ENCODE measurements at regions not wholly inside any gene's neighbourhood (a gene's known extent, or its start where the extent isn't known, plus 50 kb on each side); places are given as distances from the start of the nearest gene placed in this dataset.
A peak's percentile ranks its signal among the peaks of the same experiment; 100 is the strongest.
"Not testable (repeated sequence)": the region's sequence is repeated elsewhere in the genome, so short reads cannot be mapped to it uniquely, and the experiment has no call there.

DNA sequence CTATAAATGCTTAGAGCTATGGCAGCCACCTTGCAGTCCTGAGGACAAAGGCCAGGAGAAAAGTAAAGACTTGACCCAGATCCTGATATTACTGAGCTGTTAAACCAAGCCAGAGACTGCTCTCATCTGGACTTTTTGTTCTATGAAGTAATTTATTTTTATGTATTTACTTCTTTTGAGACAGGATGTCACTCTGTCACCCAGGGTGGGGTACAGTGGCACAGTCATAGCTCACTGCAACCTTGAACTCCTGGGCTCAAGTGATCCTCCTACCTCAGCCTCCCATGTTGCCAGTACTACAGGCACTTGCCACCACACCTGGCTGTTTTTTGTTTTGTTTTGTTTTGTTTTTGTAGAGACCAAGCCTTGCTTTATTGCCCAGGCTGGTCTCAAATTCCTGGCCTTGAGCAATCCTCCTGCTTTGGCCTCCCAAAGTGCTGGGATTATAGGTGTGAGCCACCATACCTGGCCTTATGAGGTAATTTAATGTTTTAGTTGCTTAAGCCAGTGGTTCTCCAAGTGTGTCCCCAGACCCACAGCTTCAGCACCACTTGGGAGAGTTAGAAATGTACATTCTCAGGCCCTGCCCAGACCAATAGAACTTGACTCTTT is 112.1 kb downstream of the COPRS start:
- DNase-seq, result no peak

DNA sequence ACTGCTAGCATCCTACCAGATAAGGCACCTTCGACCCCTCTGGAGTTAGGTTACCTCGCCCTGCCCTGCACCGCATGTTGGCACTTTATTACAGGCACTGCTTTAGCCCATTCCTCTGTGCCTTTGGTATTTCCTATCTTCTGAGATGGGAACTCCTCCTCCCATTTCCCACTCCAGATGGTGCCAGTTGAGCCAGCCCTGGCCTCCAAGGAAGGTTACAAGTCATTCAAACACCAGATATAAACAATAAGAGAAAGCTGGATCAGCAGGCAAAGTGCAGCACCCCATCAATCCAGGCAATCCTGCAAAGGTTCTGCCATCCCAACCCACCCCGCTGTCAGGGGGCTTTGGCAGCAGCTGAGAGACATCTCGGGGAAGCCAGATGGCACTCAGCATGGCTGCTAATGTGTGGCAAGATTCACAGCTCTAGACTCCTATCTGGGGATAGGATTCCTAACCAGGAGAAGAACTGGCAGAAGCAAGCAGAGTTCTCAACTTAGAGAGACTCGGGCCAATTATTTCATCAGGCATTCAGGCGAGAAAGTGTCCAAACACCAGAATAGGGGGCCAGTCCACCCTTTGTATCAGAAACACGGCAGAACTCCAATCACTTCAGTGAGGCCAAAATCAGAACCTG is 113.0 kb downstream of the COPRS start:
- DNase-seq, result no peak

DNA sequence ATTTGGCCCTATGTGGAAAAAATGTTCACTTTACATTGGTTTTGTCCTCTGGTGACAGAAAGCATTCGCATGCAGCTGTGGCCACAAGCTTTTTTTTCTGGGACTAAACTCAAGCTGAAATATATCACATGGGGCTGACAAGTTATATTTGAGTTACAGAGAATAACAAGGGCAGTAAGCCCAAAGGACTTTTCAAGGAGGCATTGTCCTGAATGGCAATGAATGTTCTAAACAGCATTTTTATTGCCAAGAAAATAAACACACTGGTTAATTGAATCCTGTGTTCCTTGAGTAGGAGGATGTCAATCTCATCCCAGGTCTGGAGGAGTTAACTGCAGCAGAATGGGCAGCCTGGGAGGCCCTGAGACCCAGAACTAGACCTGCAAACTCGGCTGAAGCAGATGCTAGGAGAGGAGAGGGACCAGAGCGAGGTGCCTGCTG is 114.5 kb downstream of the COPRS start:
- DNase-seq, result no peak

DNA sequence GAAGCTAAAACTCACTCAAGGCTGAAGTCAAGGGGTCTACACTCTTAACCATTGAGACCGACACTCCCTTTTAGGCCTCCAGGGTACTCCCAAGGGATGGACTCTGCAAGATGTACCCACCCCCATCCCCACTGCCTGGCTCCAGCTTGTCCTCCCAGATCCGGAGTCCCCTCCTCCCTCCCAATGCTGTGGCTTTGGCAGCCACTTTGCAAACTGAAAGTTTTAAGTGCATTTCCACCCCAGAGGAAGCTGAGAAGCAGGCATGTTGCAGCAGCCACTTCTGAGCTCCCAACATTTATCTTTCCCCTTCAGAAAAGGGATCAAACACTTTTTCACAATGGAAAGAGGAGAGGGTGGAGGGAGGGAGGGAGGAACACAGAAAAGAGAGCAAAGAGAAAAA is 115.2 kb downstream of the COPRS start:
- no peak for DNase-seq

DNA sequence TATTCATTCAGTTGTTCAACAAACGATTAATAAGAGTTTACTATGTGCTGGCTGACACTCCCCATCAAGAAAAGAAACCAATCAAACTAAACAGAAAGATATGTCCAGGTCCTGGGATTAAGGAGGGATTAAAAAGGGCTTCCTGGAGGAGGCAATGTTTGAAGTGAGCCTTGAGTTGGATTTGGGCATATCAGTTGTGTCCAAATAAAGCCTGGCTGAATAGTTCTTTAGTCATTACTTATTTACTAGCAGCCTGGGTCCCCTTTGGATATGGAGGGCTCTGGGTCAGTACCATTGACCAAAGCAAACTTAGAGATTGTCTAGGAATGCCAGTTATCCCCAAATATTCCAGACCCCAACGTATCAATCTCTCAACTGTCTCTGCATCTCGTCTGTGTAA is 117.7 kb downstream of the COPRS start:
- no peak for DNase-seq

DNA sequence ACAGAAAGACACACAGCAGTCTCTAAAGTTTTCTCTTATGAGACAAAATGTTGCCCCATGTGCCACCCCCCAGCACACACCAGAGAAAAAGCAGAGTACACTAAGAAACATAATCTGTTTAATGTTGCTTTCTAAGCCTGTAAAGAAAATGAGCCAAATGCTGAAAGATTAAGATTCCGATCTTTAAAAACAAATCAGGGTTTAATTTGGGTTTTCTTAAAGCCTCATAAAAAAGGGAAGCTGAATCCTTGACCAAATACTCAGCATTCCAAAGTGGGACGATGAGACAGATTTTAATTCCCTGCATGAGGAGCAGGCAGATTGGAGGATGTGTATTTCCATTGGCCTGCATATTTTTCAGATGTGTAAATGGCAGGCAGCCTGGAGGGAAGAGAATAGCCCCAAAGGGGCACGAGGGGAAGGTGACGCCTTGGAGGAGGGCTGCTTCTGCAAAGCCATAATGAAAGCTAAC is 118.4 kb downstream of the COPRS start:
- DNase-seq, result no peak

DNA sequence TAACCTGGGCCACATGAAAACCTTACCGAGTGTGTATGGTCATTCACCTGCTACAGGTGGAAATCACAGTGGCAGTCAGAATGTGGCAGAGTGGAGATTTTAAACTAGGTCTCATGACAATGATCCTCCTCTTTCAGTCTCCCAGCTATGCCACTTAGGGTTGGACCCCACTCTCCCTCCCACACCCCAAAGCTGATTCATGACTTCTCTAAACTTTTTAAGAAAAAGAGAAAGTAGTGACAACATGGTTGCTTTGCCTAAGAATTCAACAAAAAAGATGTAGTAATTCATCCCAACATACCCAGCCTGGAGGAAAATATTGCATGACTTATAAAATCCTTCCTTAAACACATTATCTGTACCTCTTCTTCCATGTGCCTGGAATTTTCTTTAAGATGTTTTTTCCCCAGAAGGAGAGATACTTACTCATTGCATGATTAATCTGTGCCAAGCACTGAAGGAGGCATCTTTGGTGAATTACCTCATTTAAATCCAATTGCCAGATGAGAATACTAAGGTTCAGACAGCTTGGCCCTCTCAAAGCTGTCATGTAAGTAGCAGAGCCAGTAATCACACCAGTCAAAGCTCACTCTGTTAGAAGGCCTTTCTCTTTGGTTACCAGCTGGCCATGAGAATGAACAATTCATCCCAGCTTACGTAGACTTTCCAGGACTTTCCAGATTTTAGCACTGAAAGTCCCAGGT is 119.9 kb downstream of the COPRS start:
- DNase-seq, result no peak

DNA sequence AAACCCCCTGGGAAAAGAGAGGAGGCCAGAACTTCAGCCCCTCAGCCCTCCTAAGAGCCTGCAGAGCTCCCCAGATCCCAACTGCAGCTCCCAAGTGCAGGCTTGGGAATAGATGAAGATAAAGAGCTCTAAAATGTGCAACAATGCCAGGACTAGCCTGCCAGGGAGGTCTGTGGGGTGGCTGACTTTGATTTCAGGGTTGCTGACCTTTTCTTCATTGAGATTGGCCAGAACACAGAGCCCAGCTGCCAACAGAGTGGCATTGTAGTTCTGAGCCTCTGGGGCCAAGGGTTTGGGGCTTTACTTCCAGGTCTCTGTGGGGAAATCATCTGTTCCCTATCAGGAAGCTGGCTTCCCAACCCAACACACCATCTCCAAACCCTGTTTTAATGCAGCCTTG is 120.6 kb downstream of the COPRS start:
- DNase-seq, result no peak

DNA sequence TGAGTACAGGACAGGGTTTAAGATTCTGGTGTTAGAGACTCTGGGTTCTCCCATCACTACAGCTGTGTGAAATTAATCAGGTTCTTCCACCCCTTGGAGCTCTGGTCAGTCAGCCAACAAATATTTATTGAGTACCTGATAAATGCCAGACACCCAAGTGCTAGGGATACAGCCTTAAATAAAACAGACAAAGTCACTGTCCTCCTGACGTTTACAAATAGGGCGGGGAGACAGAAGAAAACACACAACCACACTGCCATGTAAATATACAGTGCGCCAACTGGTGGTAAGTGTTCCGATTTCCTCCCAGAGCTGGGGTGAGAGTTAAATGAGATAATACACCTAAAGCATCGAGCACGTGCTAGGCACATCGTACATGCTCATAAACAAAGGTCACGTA is 121.0 kb downstream of the COPRS start:
- DNase-seq, result peak; percentile 52

DNA sequence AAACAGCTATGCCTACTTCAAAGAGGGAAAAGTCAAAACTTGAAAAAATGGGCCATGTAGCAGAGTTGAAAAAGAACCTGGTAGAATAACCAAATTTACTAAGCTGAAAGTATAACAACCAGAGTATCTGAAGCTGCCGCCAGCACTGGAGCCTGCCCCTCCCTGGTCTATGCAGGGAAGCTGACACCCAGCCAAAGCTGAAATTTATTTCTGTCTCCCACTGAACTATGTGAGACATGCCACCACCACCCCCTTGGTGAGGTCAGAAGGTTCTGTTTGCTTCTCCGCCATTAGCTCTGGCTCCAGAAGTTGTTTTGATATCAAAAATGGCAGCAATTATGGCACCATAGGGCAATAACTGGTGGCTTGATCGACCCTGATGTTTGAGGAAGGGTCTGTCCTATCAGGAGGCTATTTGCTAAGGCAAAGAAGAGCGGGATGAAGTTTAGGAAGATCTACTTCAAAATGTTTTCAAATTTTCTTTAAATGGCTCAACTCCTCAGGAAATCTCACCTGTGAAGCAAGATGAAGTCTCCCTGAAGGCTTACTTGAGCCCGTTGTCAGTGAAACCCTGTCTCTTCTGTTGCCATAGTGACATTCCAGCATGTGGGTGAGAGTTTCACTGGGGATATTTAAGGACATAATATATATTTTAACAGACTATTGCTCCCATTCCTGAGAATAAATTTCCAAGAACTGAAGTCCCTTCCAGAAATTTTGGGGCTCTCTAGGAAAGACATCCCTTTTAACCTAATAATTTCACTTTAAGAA is 122.0 kb downstream of the COPRS start:
- DNase-seq, result peak; percentile 5

DNA sequence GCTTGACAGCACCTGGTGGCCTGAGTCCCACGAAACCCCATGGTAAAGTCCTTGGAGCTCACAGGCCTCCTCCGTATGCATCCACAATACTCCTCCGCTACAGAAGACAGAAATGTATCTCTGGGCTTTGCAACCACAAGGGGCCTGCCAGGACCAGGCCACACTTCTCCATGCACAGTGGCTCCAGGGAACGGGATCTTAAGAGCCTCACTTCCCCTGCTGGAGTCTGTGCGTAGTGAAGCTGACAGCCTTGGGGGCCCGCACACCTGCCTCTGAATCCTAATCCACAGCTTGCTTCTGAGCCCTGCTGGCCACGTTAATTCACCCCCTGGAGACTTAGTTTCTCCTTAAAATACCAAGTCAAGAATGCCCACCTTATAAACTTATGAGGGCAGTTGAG is 125.7 kb downstream of the COPRS start:
- DNase-seq, result no peak

DNA sequence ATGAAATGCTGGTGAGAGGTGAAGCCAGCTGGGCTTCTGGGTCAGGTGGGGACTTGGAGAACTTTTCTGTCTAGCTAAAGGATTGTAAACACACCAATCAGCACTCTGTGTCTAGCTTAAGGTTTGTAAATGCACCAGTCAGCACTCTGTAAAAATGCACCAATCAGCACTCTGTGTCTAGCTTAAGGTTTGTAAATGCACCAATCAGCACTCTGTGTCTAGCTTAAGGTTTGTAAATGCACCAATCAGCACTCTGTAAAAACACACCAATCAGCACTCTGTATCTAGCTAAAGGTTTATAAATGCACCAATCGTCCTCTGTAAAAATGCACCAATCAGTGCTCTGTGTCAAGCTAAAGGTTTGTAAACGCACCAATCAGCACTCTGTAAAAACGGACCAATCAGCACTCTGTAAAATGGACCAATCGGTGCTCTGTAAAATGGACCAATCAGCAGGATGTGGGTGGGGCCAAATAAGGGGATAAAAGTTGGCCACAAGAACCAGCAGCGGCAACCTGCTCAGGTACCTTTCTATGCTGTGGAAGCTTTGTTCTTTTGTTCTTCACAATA is 127.4 kb downstream of the COPRS start:
- not testable (repeated sequence) for DNase-seq

DNA sequence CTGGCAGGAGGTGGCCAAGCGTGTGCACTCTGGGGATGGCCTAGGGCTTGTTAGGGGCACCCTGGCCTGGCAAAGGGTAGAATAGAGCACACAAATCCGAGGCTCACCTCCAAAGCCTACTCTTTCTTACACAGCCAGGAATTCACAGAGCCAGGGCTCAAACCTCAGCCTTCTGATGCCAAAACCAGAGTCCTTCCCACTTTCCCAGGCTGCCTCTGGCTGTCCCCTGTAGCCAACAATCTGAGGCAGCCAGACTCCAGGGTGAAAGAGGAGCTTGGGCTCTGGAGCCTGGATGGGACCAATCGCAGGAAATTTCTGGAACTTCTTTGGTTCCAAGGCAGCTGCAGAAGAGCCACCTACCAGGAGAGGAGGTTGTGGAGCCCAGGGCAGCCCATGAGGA is 127.9 kb downstream of the COPRS start:
- no peak for DNase-seq

DNA sequence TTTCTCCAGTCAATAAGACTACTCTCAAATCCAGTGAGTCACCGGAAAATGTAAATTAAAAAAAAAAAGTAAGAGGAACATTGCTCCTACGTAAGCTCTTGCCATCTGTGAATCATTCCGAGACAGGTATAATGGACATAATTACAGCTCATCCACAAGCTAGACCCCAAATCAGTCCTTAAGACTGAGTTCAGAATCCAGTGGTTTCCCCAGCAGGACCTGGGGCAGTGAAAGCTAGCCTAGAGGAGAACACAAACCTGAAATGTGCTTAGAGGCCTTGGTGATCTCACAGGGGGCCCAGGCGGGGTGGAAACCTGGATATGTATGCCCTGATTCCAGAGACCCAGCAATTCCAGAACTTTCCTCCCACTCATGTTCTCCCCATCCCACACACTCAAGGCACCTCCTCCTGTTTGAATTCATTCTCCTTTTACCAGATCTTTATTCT is 132.0 kb downstream of the COPRS start:
- peak; percentile 74 for DNase-seq

DNA sequence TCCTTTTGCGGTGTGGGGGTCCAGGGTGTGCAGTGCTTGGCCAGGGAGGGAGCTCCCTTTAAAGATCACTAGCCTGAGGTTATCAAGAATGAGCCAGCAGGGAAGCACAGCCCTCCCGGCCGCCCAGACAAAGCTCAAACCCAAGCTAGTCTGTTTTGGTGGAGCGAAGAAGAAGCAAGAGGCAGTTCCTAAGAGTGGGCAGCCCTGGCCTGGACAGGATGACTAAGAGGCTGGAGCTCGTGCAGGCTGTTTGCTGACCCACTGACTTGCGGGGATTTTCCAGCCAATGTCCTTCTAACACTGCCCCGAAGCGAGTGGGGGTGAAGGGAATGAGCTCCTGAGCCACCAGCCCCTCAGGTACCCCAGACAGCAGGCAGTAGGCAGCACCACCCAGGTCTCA is 134.4 kb downstream of the COPRS start:
- DNase-seq, result no peak

DNA sequence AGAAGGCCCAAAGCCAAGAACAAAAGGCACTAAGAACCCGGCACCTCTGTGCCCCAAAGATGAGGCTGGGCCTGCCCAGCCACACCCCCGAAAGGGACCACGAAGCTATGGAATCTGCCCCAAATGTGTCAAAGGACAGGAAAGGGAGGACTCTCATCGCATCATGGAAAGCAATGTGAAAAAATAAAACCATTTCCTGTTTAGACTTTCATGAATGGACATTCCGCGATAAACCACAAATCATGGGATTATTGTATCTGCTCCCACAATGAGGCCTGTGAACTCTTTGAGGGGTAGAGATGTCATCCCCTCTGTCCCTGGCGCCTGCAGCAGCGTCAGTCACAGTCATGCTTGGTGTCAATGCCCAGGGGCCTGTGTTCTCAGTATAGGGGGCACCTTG is 135.0 kb downstream of the COPRS start:
- DNase-seq, result no peak

DNA sequence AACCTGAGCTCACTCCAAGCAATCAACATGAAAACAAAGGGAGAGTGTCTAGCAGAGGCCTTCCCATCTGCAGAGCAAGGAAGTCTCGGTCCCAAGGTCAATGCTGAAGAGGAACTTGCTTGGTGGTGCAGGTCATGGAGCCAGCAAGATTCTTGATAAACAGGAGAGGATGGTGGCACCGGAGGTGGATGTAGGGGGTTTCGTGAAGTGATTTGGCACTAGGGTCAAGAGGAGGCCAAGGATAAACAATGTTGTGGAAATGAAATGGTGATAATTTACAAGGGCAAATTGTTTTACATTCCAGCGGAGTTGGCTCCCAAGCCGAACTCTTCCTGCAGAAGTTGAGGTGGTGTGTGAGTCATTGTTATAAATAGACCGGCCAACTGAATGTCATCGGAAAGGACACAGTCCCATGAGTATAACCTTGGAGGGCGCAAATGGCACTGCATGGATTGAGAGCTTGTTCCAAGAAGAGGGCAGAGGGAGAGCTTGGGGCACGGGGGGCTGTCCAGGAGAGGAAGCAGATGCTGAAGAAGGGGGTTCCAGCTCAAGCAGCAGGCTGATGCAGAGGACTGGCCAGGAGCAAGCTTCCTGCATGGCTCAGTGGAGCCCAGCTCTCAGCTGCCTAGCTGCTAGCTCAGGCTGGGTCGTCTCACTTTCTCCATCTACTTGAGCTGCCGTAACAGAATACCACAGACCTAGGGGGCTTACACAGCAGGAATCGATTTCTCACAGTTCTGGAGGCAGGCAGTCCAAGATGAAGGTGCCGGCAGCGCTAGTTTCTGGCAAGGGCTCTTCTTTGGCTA is 136.6 kb downstream of the COPRS start:
- DNase-seq, result peak; percentile 9

DNA sequence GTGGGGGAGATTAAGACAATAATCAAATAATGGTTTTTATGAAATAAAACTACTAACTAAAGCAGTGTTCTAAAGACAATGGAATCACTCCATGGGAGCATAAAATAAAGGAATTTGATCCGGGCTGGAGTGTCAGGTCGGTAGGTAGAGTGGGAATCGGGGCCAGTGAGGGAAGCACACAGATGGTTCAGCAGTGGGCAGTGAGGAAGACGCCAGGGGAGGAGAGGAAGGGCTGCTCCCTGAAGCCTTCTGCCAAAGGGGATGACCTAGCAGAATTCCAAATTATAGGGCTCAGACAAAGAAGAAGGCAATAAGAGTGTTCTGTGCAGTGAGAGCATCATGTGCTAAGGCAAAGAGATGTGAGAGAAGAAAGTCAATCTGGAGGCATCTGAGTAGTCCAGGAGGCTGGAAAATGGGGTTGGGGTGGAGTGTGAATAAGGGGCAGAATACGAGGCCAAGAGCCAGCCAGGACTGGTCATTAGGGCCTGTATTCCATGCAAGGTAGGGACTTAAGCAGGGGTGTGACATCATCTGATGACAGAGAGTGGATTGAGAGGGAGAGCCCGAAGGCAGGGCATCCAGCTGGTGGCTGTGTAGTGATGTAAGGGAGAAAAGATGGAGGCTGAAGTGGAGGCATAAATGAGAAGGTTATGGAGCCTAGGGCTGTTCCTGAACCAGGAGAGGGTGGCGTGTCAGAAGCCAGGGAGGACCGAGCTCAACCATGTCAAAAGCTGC is 137.6 kb downstream of the COPRS start:
- no peak for DNase-seq

DNA sequence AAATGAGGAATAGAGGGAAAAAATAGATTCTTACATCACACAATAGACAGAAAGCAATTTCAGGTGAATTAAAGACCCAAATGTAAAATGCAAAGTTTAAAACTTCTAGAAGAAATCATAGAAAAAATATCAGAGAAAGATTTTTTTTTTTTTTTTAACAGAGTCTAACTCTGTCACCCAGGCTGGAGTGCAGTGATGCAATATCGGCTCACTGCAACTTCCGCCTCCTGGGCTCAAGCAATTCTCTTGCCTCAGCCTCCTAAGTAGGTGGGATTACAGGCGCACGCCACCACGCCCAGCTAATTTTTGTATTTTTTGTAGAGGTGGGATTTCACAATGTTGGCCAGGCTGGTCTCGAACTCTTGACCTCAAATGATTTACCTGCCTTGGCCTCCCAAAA is 141.8 kb downstream of the COPRS start:
- DNase-seq, result not testable (repeated sequence)

DNA sequence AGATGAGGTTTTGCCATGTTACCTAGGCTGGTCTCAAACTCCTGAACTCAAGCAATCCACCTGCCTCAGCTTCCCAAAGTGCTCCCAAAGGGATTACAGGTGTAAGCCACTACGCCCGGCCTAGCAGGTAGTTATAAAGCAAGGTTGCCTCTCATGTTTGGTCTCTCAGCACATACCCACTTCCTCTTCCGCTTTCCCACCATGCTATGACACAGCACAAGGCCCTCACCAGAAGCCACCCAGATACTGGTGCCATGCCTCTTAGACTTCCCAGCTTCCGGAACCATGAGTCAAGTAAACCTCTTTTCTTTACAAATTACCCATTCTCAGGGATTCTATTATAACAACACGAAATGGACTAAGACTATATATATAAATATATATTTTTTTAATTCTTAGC is 143.6 kb downstream of the COPRS start:
- no peak for DNase-seq

DNA sequence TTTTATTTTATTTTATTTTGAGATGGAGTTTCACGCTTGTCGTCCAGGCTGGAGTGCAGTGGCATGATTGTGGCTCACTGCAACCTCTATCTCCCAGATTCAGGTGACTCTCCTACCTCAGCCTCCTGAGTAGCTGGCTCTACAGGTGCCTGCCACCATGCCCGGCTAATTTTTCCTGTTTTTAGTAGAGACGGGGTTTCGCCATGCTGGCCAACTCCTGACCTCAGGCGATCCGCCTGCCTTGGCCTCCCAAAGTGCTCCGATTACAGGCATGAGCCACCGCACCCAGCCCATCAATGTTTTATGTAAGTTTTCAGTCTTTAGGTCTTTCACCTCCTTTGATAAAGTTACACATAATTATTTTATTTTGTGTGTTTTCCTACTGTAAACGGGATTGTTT is 154.6 kb downstream of the COPRS start:
- no peak for DNase-seq

DNA sequence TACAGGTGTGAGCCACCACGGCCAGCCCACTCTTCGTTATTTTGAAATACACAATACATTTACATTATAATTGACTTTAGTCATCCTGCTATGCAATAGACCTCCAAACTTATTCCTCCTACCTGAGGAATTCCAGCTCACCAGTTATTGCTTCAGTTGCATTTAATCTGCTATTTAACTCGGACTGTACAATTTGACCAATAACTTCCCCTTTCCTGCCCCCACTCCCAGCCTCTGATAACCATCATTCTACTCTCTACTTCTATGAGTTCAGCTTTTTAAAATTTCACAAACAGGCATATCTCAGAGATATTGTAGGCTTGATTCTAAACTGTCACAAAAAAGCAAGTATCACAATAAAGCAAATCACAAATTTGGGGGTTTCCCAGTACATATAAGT is 157.0 kb downstream of the COPRS start:
- DNase-seq, result no peak
